C4-2B (cell line): ENCODE measurements at regions not wholly inside any gene's neighbourhood (a gene's known extent, or its start where the extent isn't known, plus 50 kb on each side); places are given as distances from the start of the nearest gene placed in this dataset.
"Not testable (repeated sequence)": the region's sequence is repeated elsewhere in the genome, so short reads cannot be mapped to it uniquely, and the experiment has no call there.

ENCODE experiments used
- H3K27ac ChIP-seq: fragments of 450-650 bp; 2 replicates; pipeline ENCODE4 v1.5.1; 2017
- ZFX ChIP-seq: fragments of 450-650 bp; IDR thresholded peaks from 2 replicates; pipeline ENCODE4 v1.6.1; 2017
- TF ChIP-seq, protein P1 (sequence below): fragments of 450-650 bp; conservative IDR thresholded peaks from 2 replicates; pipeline ENCODE4 v1.5.1; 2017; ENCODE audit warnings: mild to moderate bottlenecking

DNA sequence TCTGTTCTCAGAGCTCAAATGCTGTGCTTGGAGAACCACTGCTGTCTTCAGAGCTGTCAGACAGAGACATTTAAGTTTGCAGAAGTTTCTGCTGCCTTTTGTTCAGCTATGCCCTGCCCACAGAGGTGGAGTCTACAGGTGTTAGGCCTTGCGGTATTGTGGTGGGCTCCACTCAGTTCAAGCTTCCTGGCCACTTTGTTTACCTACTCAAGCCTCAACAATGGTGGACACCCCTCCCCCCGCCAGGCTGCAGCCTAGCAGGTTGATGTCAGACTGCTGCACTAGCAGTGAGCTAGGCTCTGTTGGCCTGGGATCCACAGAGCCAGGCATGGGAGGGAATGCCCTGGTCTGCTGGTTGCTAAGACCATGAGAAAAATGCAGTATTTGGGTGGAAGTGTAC lies 323.8 kb downstream of the BCAT1 start:
- H3K27ac ChIP-seq, result no peak overlapping the region
- TF ChIP-seq ZFX, result no peak
- TF ChIP-seq, protein P1, sequence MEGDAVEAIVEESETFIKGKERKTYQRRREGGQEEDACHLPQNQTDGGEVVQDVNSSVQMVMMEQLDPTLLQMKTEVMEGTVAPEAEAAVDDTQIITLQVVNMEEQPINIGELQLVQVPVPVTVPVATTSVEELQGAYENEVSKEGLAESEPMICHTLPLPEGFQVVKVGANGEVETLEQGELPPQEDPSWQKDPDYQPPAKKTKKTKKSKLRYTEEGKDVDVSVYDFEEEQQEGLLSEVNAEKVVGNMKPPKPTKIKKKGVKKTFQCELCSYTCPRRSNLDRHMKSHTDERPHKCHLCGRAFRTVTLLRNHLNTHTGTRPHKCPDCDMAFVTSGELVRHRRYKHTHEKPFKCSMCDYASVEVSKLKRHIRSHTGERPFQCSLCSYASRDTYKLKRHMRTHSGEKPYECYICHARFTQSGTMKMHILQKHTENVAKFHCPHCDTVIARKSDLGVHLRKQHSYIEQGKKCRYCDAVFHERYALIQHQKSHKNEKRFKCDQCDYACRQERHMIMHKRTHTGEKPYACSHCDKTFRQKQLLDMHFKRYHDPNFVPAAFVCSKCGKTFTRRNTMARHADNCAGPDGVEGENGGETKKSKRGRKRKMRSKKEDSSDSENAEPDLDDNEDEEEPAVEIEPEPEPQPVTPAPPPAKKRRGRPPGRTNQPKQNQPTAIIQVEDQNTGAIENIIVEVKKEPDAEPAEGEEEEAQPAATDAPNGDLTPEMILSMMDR, result no peak

DNA sequence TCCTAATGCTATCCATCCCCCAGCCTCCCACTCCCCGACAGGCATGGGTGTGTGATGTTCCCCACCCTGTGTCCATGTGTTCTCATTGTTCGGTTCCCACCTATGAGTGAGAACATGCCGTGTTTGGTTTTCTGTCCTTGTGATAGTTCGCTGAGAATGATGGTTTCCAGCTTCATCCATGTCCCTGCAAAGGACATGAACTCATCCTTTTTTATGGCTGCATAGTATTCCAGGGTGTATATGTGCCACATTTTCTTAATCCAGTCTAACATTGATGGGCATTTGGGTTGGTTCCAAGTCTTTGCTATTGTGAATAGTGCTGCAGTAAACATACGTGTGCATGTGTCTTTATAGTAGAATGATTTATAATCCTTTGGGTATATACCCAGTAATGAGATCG lies 328.9 kb downstream of the BCAT1 start:
- H3K27ac ChIP-seq, result not testable (repeated sequence)

DNA sequence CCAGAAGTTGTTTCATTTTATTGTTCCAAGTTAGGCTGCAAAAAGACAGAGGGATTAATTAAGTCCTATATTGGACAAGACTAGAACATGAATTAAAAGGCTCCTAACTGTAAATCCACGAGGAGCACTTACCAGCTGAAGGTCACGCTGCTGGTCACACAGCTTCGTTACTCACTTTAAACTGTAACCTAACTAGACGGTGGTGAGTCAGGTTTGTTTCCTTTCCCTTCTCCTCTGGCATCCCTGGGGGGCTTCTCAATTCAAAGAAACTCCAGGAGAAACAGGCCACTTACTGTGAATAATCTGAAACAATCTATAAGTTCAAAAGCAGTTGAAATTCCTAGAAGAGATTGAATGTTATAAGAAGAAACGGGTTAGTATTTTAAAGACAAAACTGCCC lies 331.4 kb downstream of the BCAT1 start:
- no peak overlapping the region for H3K27ac ChIP-seq
- TF ChIP-seq, protein P1, result no peak
- no peak for TF ChIP-seq ZFX

DNA sequence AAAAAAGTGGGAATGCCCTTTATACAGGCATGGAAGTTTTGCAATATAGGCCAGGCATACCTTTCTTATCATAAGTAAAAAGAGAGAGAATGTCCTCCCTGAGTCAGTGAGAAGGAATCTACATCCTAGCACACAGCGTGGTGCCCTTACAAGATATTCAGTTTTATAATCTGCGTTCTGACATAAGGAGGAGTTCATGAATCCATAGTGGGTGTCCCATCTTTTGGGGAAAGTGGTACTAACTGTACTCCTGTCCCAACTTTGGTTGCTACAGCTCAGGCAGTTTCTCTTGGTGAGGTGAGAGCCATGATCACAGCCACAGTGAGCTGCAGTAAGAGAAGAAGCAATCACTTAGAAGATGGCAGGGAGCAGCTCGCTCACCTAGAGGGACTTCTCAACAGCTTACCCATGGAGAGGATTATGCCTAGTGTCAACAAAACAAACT lies 332.9 kb downstream of the BCAT1 start:
- H3K27ac ChIP-seq, result no peak overlapping the region
- TF ChIP-seq ZFX, result no peak
- TF ChIP-seq, protein P1, result no peak

DNA sequence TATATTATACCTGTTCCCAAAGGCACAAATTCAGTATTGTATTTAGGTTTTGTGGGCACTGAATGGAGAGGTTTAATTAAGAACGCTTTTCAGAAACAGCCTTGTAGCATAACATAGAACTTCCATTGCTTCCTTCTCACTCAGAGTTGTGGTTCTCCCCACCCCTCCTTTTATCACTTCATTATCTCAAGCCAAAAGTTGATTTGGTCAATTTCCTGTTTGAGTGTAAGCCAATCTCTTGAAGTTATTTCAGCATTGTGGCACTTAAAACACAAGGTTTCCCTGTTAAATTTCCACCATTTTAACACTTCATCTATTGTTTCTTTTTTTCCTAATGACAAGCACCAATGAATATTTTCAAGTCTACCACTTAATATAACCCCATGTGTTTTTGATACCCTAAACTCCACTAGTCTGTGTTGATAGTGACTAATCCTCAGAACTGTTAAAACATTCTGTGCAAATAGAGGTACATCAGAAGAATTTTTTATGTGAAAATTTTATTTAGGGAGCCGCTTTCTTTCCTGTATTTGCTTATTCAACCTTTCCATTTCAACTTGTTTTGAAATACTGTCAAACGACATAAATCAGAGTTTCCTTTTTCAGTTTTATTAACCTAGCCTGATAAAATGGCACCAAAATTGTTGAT lies 340.1 kb downstream of the BCAT1 start:
- TF ChIP-seq ZFX, result no peak
- TF ChIP-seq, protein P1, result no peak
- H3K27ac ChIP-seq, result no peak overlapping the region

DNA sequence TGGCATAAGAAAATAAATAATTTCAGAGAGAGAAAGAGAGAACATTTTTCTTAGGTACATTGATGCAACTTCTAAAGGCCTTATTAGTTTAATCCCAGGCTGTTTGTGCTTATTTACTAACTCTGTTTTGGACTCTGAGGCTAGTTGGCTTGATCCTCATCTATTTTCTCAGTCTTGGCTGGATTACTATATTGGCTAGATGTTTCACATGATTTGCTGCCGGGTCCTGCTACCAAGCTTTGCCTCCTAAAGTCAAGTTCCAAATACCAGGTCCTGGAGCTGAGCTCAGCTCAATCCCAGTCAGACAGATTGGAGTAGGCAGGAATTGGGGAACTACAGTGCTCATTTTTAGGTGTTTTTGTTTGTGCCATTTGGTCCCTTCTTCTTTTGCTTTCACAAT lies 340.8 kb downstream of the BCAT1 start:
- no peak for TF ChIP-seq ZFX
- TF ChIP-seq, protein P1, result no peak
- H3K27ac ChIP-seq, result no peak overlapping the region

DNA sequence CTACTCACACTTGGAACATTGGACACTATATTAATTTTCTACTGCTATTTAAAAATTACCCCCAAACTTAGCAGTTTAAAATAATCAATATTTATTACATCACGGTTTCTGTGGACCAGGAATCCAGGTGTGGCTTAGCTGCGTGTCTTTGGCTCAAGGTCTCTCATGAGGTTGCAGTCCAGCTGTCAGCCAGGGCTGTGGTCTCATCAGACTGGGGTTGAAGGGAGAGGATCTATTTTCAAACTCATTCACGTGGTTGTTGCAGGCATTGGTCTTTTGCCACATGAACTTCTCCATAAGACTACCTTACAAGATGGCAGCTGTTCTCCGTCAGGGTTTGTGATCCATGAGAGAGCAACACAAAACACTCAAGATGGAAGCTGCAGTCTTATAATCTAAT lies 343.0 kb downstream of the BCAT1 start:
- H3K27ac ChIP-seq, result no peak overlapping the region
- TF ChIP-seq, protein P1, result no peak
- TF ChIP-seq ZFX, result no peak

DNA sequence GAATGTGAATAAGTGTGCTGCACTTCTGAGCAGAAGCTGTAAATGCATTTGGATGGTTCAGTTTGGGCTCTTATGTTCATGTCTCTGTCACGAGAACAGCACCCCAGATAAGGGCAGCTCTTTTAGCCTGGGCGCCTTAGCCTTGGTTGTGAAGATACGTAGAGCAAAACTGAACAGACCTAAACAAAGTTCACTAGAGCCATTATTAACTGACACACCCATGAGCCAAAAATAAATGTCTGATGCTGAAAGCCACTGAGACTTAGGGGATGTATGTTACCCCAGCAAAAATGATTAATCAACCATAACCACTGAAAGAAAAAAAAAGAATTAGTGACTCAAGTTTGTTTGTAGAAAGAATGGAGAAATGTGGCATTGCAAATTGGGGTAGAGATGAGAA lies 343.4 kb downstream of the BCAT1 start:
- TF ChIP-seq, protein P1, result no peak
- TF ChIP-seq ZFX, result no peak

More for the DNA sequence above, 343.4 kb downstream of the BCAT1 start:
- H3K27ac ChIP-seq, result no peak overlapping the region
